SK-N-SH (cell line): ENCODE measurements at regions not wholly inside any gene's neighbourhood (a gene's known extent, or its start where the extent isn't known, plus 50 kb on each side); places are given as distances from the start of the nearest gene placed in this dataset.

Experiments
- CTCF ChIA-PET: fragments of 300-600, 350-600 bp; formaldehyde crosslinking; extraction: SDS; loops from one replicate; lab custom pipeline; 2021; lab: Yijun Ruan, JAX
- POLR2A ChIA-PET: fragments of 350-600 bp; sonication (Branson Sonifier 250); formaldehyde crosslinking; extraction: SDS; loops from one replicate; lab custom pipeline; 2020; ENCODE audit warnings: antibody characterized with exemption, inconsistent platforms; lab: Yijun Ruan, JAX
- DNase-seq: peaks from one replicate; pipeline ENCODE4 v3.0.0; 2012
- H2AFZ ChIP-seq: fragments of 200-600 bp; sonication (generic); 2 replicates; pipeline ENCODE4 v1.8.1; 2016; ENCODE audit warnings: antibody characterized with exemption, mild to moderate bottlenecking, low read depth
- H3F3A ChIP-seq: fragments of 200-600 bp; sonication (generic); replicated peaks from 2 replicates; pipeline ENCODE3; 2016; ENCODE audit warnings: antibody characterized with exemption, mild to moderate bottlenecking; ENCODE audit not compliant: insufficient read depth
- H3K27ac ChIP-seq, 2 experiments: fragments of 200-500 bp in 1 of 2; fragments of 200-600 bp in 1 of 2; sonication (Bioruptor generic) in 1 of 2; sonication (generic), shearing (Covaris generic) in 1 of 2; 2 replicates each; pipeline versions ENCODE4 v1.5.1 to v1.6.1; 2014 to 2016; ENCODE audit warnings: low read depth in 2 of 2, inconsistent platforms in 1 of 2, low read length in 1 of 2, mild to moderate bottlenecking in 1 of 2, mixed read lengths in 1 of 2
- H3K27me3 ChIP-seq: fragments of 200-600 bp; sonication (generic), shearing (Covaris generic); 2 replicates; pipeline ENCODE4 v1.6.1; 2016; ENCODE audit warnings: mixed run types; ENCODE audit not compliant: insufficient read depth
- H3K36me3 ChIP-seq, 2 experiments: fragments of 200-500 bp in 1 of 2; fragments of 200-600 bp in 1 of 2; sonication (Bioruptor generic) in 1 of 2; sonication (generic) in 1 of 2; replicated peaks in 1 of 2; 2 replicates each; pipeline versions ENCODE3 to v1.5.1; 2014 to 2016; ENCODE audit warnings: low read length in 1 of 2, mild to moderate bottlenecking in 1 of 2; ENCODE audit not compliant: insufficient read depth in 2 of 2, control insufficient read depth in 1 of 2
- H3K4me1 ChIP-seq, 2 experiments: fragments of 200-500 bp in 1 of 2; fragments of 200-600 bp in 1 of 2; sonication (Bioruptor generic) in 1 of 2; sonication (generic), shearing (Covaris generic) in 1 of 2; 2 replicates each; pipeline versions ENCODE4 v1.5.1 to v1.6.1; 2014 to 2016; ENCODE audit warnings: low read depth in 1 of 2, low read length in 1 of 2, mixed run types in 1 of 2; ENCODE audit not compliant: insufficient read depth in 2 of 2, control insufficient read depth in 1 of 2
- H3K4me2 ChIP-seq: fragments of 200-600 bp; sonication (generic), shearing (Covaris generic); 2 replicates; pipeline ENCODE4 v1.6.1; 2017; ENCODE audit warnings: mixed run types
- H3K4me3 ChIP-seq, 2 experiments: fragments of 200-500 bp in 1 of 2; fragments of 200-600 bp in 1 of 2; sonication (Bioruptor generic) in 1 of 2; sonication (generic), shearing (Covaris generic) in 1 of 2; 2 replicates each; pipeline versions ENCODE4 v1.5.1 to v1.8.1; 2014 to 2016; ENCODE audit warnings: low read depth in 2 of 2, inconsistent platforms in 1 of 2, low read length in 1 of 2, mild to moderate bottlenecking in 1 of 2, mixed read lengths in 1 of 2, moderate library complexity in 1 of 2
- H3K79me2 ChIP-seq: fragments of 200-600 bp; sonication (generic); 2 replicates; pipeline ENCODE4 v1.8.1; 2017; ENCODE audit warnings: mild to moderate bottlenecking; ENCODE audit not compliant: insufficient read depth
- H3K9ac ChIP-seq: fragments of 200-600 bp; sonication (generic); 2 replicates; pipeline ENCODE4 v1.6.1; 2017; ENCODE audit warnings: mixed run types
- H3K9me2 ChIP-seq: fragments of 200-600 bp; sonication (generic); 2 replicates; pipeline ENCODE4 v1.6.1; 2017; ENCODE audit warnings: mixed run types
- H3K9me3 ChIP-seq: fragments of 200-600 bp; sonication (generic); 2 replicates; pipeline ENCODE4 v1.6.1; 2017; ENCODE audit warnings: mixed run types, mild to moderate bottlenecking, moderate library complexity
- H4K20me1 ChIP-seq: fragments of 200-600 bp; sonication (generic); 2 replicates; pipeline ENCODE4 v1.6.1; 2017; ENCODE audit warnings: mild to moderate bottlenecking, mixed run types; ENCODE audit not compliant: insufficient read depth
- CHD2 ChIP-seq: fragments of 150-350 bp; IDR thresholded peaks from 2 replicates; pipeline ENCODE4 v1.6.1; 2018; ENCODE audit warnings: low read length; ENCODE audit not compliant: partially characterized antibody
- CTCF ChIP-seq: fragments of 200-600 bp; sonication (generic); IDR thresholded peaks from 2 replicates; pipeline ENCODE4 v1.6.1; 2017; ENCODE audit warnings: antibody characterized with exemption, mild to moderate bottlenecking, moderate library complexity
- FOSL2 ChIP-seq: IDR thresholded peaks from 2 replicates; pipeline ENCODE4 v1.4.0; 2012; ENCODE audit warnings: low read depth, mild to moderate bottlenecking, moderate library complexity, borderline replicate concordance
- GABPA ChIP-seq: IDR thresholded peaks from 2 replicates; pipeline ENCODE4 v1.4.0; 2012; ENCODE audit warnings: low read depth, mild to moderate bottlenecking
- MAX ChIP-seq: IDR thresholded peaks from 2 replicates; pipeline ENCODE4 v1.4.0; 2012; ENCODE audit warnings: low read depth
- NFIC ChIP-seq: IDR thresholded peaks from 2 replicates; pipeline ENCODE4 v1.4.0; 2012; ENCODE audit warnings: borderline replicate concordance
- NRF1 ChIP-seq: IDR thresholded peaks from 2 replicates; pipeline ENCODE4 v1.6.1; 2012; ENCODE audit warnings: low read depth, mild to moderate bottlenecking, low read length
- RAD21 ChIP-seq: IDR thresholded peaks from 2 replicates; pipeline ENCODE4 v1.6.1; 2012; ENCODE audit warnings: mild to moderate bottlenecking, low read length
- RCOR1 ChIP-seq: fragments of 150-350 bp; IDR thresholded peaks from 2 replicates; pipeline ENCODE4 v1.6.1; 2017; ENCODE audit warnings: antibody characterized with exemption, low read length
- REST ChIP-seq: IDR thresholded peaks from 2 replicates; pipeline ENCODE4 v1.6.1; 2012; ENCODE audit warnings: mild to moderate bottlenecking, low read depth, low read length, moderate library complexity
- RFX5 ChIP-seq: IDR thresholded peaks from 2 replicates; pipeline ENCODE4 v1.6.1; 2012; ENCODE audit warnings: mild to moderate bottlenecking, improper control_type of control experiment, low read length
- RXRA ChIP-seq: IDR thresholded peaks from 2 replicates; pipeline ENCODE4 v1.4.0; 2012; ENCODE audit warnings: low read depth, mild to moderate bottlenecking, borderline replicate concordance
- SIN3A ChIP-seq: IDR thresholded peaks from 2 replicates; pipeline ENCODE4 v1.6.1; 2012; ENCODE audit warnings: low read depth, mild to moderate bottlenecking, low read length, moderate library complexity, borderline replicate concordance
- SMC3 ChIP-seq: IDR thresholded peaks from 2 replicates; pipeline ENCODE4 v1.6.1; 2012; ENCODE audit warnings: low read depth, low read length, improper control_type of control experiment
- TAF1 ChIP-seq: IDR thresholded peaks from 2 replicates; pipeline ENCODE4 v1.6.1; 2012; ENCODE audit warnings: low read depth, mild to moderate bottlenecking, low read length, moderate library complexity, borderline replicate concordance
- USF1 ChIP-seq: IDR thresholded peaks from 2 replicates; pipeline ENCODE4 v1.4.0; 2012; ENCODE audit warnings: low read depth, borderline replicate concordance
- USF2 ChIP-seq: fragments of 150-350 bp; IDR thresholded peaks from 2 replicates; pipeline ENCODE4 v1.6.1; 2017; ENCODE audit warnings: antibody characterized with exemption, low read length, low read depth, borderline replicate concordance
- YY1 ChIP-seq: IDR thresholded peaks from 2 replicates; pipeline ENCODE4 v1.4.0; 2012; ENCODE audit warnings: low read depth, mild to moderate bottlenecking
- WGBS: methylation state at CpG from one replicate; pipeline ENCODE4 v1.1.6; 2017; ENCODE audit warnings: low lambda C conversion rate; 5-methylcytosine and 5-hydroxymethylcytosine counted together

- TF ChIP-seq USF1 (no peak), TAF1 (no peak), USF2 (no peak), NRF1 (no peak), RAD21 (no peak), REST (no peak), RXRA (no peak), SIN3A (no peak), MAX (no peak), GABPA (no peak), SMC3 (no peak), RCOR1 (no peak), CTCF (no peak)
Observed at GRCh38 chr13:53207556-53207955, 178.9 kb downstream of the OLFM4 start (continued).

GRCh38 chr13:53214433-53214832, 185.8 kb downstream of the OLFM4 start:
- Histone ChIP-seq H4K20me1 (no peaks in the 10 kb centered on the region), H3F3A (no peaks in the 10 kb centered on the region), H3K4me2 (no peak overlapping the region), H3K4me3 (no peak overlapping the region), H3K4me1 (no peaks in the 10 kb centered on the region), H3K9ac (no peak overlapping the region), H3K27me3 (no peaks in the 10 kb centered on the region), H2AFZ (no peak overlapping the region), H3K9me3 (no peaks in the 10 kb centered on the region)
- CTCF ChIA-PET = interaction anchor here (0.7 to 1.6 kb wide), 5 partner anchors 9 to 223 kb away, joined by 3 to 5 read pairs (median 5); no protein-coding TSS in a partner anchor
- WGBS = 31% methylated on average over 4 of the region's 4 CpGs
- TF ChIP-seq SMC3 (no peak), USF2 (no peak), RFX5 (no peak), FOSL2 (no peak), CHD2 (no peak), YY1 (no peak), NFIC (no peak)
- TF ChIP-seq, all 33 proteins: peak for 0
- no peak for DNase-seq
- Histone ChIP-seq H3K36me3 (no peaks in the 10 kb centered on the region), H3K79me2 (no peaks in the 10 kb centered on the region), H3K9me2 (no peaks in the 10 kb centered on the region), H3K27ac (no peak overlapping the region)
- POLR2A ChIA-PET = no interaction called here
